NCI-H524 (cell line): ENCODE measurements at regions not wholly inside any gene's neighbourhood (a gene's known extent, or its start where the extent isn't known, plus 50 kb on each side); places are given as distances from the start of the nearest gene placed in this dataset.

Source experiments
- DNase-seq, 2 experiments: peaks; one replicate each; lab custom pipeline; 2025; lab: John Stamatoyannopoulos, UW

DNA sequence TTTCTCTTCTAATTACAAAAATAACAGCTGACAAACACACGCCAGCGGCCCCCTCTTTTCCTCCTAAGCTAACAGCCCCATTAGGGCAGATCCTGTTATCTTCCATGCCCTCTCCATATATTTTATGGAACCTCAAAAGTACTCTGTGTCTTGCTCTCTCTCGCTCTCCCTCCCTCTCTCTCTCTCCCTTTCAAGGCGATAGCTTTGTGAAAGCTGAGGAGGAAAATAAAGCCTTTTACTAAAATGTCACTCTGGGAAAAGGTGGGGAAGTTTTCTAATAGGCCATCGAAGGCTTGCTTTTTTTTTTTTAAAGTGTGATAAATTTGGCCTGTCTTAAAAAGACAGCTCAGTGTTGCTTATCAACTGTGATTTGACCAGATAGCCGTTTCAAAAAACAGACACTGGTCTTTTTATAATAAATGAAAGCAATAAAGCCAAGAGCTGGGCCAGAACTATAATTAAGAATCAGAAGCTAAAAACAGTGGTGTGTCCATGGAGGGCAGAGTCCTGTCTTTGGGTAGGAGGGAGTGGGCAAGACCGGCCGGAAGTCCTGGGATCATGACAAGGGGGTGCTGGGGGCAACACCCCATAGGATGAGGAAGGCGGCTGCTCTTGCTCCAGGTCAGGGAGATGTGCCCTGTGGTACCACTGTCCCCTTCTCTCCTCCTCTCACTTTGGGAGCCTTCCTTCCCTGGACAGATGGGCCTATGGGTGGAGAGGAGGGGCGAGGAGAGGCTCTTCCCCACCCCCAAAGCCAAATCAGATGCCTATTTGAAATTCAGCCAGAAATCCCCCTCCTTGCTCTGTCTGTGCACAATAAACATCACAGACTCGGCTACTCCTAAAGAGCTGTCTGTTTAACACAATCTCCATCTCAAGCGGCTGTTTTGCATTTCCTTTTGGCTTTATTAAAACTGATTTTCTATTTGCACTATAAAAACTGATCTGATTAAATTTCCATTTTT, 267.2 kb downstream of the BUD13 start:
- DNase-seq, result peak; percentile 83 to 87

GRCh38 chr11:116504541-116505297, 268.1 kb downstream of the BUD13 start:
- peak; percentile 72 to 91 for DNase-seq

GRCh38 chr11:116503216-116504160, 269.3 kb downstream of the BUD13 start:
- no peak for DNase-seq

GRCh38 chr11:116502641-116503061, 270.1 kb downstream of the BUD13 start:
- no peak for DNase-seq

DNA sequence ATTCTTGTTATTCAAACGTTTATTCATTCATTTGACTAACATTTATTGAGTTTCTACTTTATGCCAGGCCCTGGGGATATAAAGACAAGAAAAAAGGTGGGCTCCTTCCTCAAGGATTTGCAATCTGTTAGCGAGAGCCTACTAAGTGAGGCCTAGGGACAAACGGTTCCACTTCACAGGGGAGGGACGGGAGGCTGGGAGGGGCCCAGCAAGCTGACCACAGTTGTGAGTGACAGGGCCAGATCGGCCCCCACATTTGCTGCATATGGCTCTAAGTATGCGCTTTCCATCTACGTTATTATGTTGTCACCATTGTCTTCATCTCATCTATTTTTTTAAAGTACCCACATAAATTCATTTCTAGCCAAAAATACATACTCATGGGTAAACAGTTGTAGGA, 271.1 kb downstream of the BUD13 start:
- peak in 1 of 2 experiments; percentile 21 for DNase-seq

GRCh38 chr11:116500947-116501602, 271.7 kb downstream of the BUD13 start:
- peak; percentile 54 to 67 for DNase-seq

DNA sequence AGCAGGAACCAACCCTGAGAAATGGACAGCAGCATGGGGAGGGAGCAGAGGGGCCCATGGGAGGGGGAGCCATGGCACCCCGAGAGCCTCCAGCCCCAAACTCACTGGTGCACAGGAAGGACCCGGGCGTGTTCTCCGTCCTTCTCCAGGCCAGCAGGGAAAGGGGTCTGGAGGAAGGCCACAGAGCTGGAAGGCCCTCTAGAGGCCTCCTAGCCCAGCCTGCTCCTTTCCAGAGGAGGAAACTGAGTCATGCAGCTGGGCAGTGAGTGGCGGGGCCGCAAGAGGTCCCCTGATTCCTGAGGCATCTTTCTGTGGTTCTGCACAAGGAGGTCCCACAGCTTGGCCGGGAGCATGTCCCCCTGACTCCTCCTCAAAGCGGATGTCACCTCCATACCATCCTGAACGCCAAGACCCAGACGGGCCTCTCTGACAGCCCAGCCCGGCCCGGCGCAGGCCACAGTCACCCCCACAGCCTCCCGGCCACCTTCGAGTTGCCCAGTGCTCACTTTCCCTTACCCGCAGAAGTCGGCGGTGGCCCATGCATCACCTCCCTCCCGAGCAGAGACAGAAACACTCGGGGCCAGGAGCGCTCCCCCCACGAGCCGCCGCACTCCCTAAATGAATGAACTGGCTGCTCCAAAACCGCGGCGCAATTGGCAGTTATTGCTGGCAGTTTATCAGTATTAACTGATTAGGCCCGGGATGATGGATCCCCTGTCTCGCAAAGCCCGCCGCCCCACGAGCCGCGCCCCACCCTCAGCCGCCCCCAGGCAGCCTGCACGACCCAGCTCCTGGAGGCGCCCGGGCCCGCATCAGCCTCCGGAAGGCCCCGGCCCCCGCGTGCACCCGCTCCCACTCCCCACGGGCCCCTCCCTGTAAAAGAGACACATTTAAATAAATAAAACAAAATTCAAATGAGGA, 272.5 kb downstream of the BUD13 start:
- no peak for DNase-seq

DNA sequence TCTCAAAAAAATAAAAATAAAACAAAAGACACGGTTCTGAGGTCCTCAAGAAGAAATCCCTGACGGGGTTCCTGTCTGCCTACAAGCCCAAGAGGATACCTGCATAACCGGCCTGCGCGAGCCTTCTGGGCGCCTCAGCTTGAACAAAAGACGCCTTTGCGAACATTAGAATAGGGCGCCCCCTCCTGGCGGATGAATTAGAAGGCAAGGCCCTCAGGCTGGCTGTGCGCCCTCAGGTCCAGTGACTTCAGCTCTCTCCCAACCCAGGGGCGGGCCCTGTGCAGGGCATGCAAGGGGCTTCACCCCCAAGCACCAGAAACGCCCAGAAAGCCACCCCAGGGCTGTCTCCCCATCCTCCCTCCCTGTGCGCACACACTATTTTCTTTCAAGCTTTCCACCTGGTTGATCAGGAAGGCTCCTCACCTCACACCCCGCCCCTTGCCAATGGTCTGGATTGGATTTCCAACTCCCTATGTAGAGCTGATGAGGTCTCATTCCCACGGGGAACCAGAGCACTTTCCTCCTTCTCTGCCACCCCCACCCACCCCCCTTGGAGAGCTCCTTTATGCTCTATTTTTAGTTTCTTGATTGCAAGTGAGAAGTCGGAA, 273.3 kb downstream of the BUD13 start:
- peak; percentile 85 to 89 for DNase-seq

GRCh38 chr11:116498161-116498560, 274.6 kb downstream of the BUD13 start:
- no peak for DNase-seq

GRCh38 chr11:116492600-116492999, 280.2 kb downstream of the BUD13 start:
- no peak for DNase-seq

- no peak for DNase-seq
Measured at GRCh38 chr11:116488836-116489389, 283.9 kb downstream of the BUD13 start.

DNA sequence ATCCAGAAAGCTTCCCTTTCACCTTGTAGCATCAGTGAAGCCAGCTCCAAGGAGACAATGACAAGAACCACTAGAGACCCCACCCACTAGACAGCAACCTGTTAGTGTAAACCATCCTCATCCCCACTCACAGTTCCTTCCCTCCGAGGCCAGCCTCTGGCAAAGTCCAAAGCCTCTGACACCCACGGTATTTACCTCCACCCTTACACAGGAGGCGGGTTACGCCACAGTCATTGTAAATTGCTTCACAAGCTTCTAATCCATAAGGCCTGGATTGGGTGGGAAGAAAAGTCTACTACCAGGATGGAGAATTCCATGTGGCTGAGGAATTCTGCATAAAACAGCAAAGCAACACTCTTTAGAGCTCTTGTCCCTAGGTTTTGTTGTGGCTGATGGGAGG, 287.4 kb downstream of the BUD13 start:
- DNase-seq, result no peak

GRCh38 chr11:116482716-116483115, 290.1 kb downstream of the BUD13 start:
- no peak for DNase-seq

GRCh38 chr11:116481126-116481675, 291.6 kb downstream of the BUD13 start:
- DNase-seq, result peak; percentile 87 to 96

GRCh38 chr11:116478669-116479668, 293.8 kb downstream of the BUD13 start:
- peak in 1 of 2 experiments; percentile 32 for DNase-seq

GRCh38 chr11:116478205-116478604, 294.6 kb downstream of the BUD13 start:
- no peak for DNase-seq

GRCh38 chr11:116473790-116474346, 298.9 kb downstream of the BUD13 start:
- no peak for DNase-seq
